Gastrocnemius medialis (tissue), 4 donors: ENCODE measurements at regions not wholly inside any gene's neighbourhood (a gene's known extent, or its start where the extent isn't known, plus 50 kb on each side); places are given as distances from the start of the nearest gene placed in this dataset.

Source experiments
- CTCF ChIP-seq, 5 experiments: fragments of 450-650 bp in 3 of 5; fragments of 200-600 bp in 2 of 5; sonication (generic) in 2 of 5; IDR thresholded peaks in 4 of 5; conservative IDR thresholded peaks in 1 of 5; 1 replicate in 4 of 5; 2 replicates in 1 of 5; pipeline ENCODE4 v1.5.1; 2016 to 2019; ENCODE audit warnings: antibody characterized with exemption in 5 of 5, mild to moderate bottlenecking in 3 of 5, moderate library complexity in 3 of 5
- POLR2A ChIP-seq, 2 donors: fragments of 450-650 bp; IDR thresholded peaks; one replicate each; pipeline ENCODE4 v1.6.1; 2017; ENCODE audit warnings: antibody characterized with exemption in 2 of 2, mild to moderate bottlenecking in 2 of 2, moderate library complexity in 2 of 2

GRCh38 chr1:22201023-22201422 is 58.1 kb upstream of the WNT4 start:
- TF ChIP-seq CTCF (IDR thresholded peaks at IDR 0.05 in 4 of 5, conservative IDR thresholded peaks at IDR 0.05 in 1 of 5) (no peak), POLR2A (IDR thresholded peaks at IDR 0.05) (no peak)
